Choroid plexus epithelial cell (primary cell): ENCODE measurements at regions not wholly inside any gene's neighbourhood (a gene's known extent, or its start where the extent isn't known, plus 50 kb on each side); places are given as distances from the start of the nearest gene placed in this dataset.

ENCODE experiments used
- DNase-seq: peaks from one replicate; pipeline ENCODE4 v3.0.0-alpha.2; 2010; ENCODE audit warnings: low read depth
- H3K4me3 ChIP-seq: 2 replicates; pipeline ENCODE4 v1.5.1; 2011; ENCODE audit warnings: low read depth, mild to moderate bottlenecking, control low read depth, low read length, moderate library complexity
- CTCF ChIP-seq: conservative IDR thresholded peaks from 2 replicates; pipeline ENCODE4 v1.5.1; 2011; ENCODE audit warnings: low read depth, mild to moderate bottlenecking, control low read depth, inconsistent platforms, low read length, moderate library complexity

- TF ChIP-seq CTCF, result no peak
- H3K4me3 ChIP-seq, result no peak overlapping the region
- DNase-seq, result no peak
Measured at GRCh38 chr15:91547356-91547755, 306.2 kb upstream of the SLCO3A1 start.

GRCh38 chr15:91548549-91548948, 305.0 kb upstream of the SLCO3A1 start:
- H3K4me3 ChIP-seq, result no peak overlapping the region
- no peak for TF ChIP-seq CTCF
- DNase-seq, result no peak

GRCh38 chr15:91549581-91549980, 303.9 kb upstream of the SLCO3A1 start:
- no peak for TF ChIP-seq CTCF
- no peak for DNase-seq
- no peak overlapping the region for H3K4me3 ChIP-seq

- TF ChIP-seq CTCF, result no peak
- DNase-seq, result no peak
- no peak overlapping the region for H3K4me3 ChIP-seq
Measured at GRCh38 chr15:91552555-91552954, 301.0 kb upstream of the SLCO3A1 start.

- no peak for TF ChIP-seq CTCF
- H3K4me3 ChIP-seq, result no peak overlapping the region
- no peak for DNase-seq
Measured at GRCh38 chr15:91553196-91553854, 300.2 kb upstream of the SLCO3A1 start.

GRCh38 chr15:91555312-91555711, 298.2 kb upstream of the SLCO3A1 start:
- peak; percentile 13 for DNase-seq
- TF ChIP-seq CTCF, result no peak
- no peak overlapping the region for H3K4me3 ChIP-seq

GRCh38 chr15:91556926-91557325, 296.6 kb upstream of the SLCO3A1 start:
- H3K4me3 ChIP-seq, result no peak overlapping the region
- DNase-seq, result no peak
- TF ChIP-seq CTCF, result no peak
